ENCODE measurements at regions not wholly inside any gene's neighbourhood (a gene's known extent, or its start where the extent isn't known, plus 50 kb on each side); places are given as distances from the start of the nearest gene placed in this dataset.

DNA sequence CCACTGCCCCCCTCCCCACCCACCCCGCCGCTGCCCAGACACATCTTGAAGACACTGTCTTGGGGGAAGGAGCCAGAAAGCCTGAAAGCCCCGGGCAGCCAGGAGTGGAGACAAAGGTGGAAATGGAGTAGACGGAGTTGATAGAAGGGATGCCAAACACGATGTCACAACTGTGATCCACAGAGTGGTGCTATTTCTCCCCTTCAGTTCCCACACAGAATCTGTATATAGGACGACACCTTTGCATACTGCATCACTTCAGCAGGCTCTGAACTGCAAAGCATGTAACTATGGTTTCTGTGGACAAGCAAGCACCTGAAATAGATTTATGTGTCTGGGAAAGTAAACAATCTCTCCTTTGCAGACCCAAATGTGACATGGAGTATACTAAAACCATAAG, 56.4 kb upstream of the F13A1 start:
- DNase-seq (ENCODE audit: low read depth) = no peak

DNA sequence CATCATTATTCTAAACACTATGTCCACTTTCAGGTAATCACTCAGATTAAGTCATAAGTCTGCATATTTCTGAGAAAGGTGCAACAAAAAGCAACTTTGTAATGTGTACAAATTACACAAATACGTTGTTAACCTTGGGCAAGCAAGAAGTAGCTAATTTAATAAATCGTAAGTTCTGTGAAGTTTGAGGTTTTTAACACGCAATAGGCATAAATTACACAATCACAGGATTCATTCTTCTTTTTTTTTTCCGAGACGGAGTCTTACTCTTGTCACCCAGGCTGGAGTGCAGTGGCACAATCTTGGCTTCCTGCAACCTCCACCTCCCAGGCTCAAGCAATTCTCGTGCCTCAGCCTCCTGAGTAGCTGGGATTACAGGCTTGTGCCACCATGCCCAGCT, 57.2 kb upstream of the F13A1 start:
- no peak for DNase-seq (ENCODE audit: low read depth)

DNA sequence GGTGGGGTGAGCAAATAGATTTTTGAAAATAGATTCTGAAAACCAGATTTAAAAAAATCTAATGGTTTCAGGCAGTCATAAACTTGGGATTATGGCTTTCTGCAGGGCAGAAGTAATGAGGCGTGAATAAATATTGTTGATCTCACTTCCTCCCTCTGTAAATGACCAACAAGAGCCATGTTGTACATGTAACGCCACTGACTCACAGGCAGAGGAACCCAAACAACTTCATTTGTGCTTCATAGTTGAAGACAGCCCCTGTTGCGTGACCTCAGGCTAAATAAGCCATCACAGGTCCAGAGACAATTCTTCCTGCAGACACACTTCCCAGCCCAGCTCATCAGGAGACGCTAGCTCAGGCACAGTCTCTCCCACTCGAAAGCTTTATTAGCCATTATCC, 59.1 kb upstream of the F13A1 start:
- DNase-seq (ENCODE audit: low read depth) = no peak

DNA sequence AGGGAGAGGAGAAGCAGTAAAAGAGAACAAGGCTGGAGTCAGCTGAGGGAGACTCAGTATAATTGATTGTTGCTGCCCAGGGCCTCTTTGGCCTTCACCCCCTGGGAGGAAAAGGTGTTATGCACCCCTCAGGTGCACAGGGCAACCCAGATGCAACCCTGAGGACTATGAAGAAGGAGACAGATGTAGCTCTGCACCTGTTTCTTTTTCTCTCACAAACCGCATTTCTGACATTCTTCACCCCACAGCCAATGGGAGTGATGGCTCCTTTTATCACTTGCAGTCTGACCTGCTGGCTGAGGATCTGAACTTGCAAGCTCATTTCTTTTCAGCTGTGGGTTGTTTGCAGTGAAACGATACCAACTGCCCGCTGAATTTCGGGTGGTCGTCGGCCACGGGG, 64.1 kb upstream of the F13A1 start:
- DNase-seq (ENCODE audit: low read depth) = no peak

DNA sequence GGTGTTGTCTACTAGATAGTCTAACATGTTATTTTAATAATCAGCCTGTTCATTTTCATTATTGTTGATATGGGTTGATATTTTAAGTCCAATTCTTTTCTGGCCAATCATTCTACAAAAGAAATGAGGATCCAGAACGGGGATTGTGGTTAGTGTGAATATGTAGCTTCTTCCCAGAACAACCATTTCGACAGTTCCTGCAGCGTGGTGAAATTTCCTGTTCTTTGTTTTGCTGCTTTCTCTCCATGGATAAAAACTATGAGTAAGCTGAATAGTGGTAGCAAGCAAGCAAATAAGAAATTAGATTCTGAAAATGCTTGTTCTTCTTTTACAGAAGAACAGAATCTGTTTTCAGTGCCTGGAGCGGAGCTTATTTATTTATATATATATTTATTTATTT, 65.5 kb upstream of the F13A1 start:
- no peak for DNase-seq (ENCODE audit: low read depth)

DNA sequence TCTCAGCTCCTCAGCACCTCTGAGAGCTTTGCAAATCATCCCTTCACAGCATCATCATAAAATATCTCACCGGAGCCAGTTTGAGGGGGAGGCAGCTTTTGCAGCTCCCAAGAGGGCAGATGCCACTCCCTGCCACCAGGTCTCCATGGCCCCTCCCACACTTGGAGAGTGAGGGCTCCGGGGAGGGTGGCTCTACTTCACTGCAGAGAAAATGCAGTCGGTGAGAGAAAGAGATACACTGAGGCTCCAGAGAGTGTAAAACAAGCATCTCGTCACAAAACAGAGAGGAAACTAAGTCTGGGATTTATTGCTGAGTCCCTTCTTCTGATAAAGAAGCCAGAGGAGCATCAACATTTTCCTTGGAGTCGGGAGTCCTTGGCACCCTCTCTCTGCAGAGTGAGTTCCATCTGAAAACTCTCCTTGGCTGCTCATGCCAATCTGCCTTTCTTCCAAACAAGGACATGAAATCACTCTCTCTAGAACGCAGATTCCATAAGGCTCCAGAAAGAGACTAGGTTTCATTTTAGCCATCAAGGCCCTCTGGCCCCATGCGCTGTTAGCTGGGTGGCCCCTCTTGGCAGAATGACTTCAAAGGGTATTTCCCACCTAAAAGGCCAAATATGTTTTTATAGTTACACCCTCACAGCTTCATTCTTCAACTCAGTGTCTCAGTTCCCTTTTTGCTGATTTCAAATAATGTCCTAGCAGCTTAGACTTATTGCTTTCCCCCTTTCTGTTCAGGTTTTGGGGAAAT, 70.6 kb upstream of the F13A1 start:
- no peak for DNase-seq (ENCODE audit: low read depth)

DNA sequence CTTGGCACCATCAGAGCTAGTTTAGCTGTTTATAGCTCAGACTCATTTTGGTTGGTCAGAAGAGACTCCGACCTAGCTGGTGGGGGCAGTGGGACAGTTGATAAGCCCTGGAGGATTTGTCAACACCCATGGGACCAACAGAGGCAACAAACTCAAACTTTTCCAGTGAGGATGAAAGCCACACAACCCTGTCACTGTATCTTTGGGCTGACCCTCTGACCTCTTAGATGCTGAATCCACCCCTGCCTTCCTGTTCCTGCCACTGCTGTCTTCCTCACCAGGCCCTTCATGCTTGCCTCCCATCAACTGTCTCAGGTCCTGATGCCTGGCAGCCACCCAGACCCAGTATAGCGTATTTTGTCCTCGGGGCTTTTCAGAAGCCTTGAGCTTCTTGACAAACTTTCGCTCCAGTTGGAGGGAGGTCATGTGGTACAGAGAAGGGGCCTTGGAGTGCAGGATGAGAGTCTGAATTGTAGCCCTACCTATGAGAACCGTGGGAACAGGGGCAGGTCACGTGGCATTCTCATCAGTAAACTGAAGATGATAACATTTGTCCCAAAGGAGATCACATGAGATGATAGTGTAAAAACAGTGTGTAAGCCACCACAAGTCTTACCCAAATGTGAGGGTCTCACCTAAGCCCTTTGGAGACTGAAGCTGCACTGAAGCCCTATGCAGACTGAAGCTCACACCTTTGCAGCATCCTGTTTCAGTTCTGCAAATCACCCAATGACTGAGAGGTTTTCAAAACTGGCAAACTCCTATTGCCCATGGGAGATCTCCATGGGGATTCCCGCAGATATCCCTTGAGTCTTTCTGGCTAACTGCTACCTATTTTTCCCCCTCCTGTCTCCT, 72.0 kb upstream of the F13A1 start:
- DNase-seq (ENCODE audit: low read depth) = no peak

DNA sequence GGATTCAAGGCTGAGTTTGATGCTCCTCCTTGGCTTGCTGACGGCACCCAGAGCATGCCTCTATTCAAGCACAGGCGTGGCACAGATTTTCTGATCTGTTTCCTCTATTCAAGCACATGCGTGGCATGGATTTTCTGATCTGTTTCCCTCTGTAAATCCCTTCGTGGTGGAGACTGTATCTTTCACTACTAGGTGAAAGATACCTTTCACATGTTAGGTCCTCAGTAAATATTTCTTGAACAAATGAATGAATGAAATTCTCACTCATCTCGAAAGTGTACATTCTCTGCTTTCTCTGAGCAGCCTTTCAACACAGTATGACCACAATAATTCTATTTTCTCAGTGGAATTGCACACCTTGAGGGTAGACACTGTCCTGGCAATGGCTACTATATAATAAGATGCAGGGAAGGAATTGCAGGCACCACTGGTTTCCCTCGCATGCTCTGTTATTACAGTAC, 72.6 kb upstream of the F13A1 start:
- DNase-seq (ENCODE audit: low read depth) = no peak

DNA sequence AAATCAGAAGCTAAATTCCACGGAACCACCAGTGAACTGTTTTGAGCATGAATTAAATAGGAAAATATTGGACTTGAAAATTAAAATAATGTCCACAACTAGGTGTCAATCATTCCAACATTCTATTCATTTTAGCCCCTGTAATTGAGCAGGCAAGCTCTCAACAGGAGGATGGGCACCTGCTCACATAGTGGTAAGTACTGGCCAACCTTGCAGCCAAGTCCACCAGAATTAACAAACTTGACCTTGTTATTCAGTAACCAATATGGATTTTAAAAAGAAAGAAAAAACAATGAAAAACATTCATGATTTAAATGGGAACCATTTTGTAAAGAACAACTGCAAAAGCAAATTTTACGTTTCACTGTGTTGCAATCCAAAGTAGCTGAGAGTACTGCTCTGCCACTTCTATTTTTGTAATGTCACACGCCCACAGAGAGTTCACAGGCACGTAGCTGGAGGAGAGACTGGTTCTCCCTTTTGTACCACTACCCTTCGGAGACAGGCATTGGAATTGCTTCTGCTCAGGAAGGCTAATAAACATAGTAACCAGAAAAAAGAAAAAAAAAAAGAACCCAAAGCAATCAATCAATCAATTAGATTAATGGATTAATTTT, 75.2 kb upstream of the F13A1 start:
- no peak for DNase-seq (ENCODE audit: low read depth)

DNA sequence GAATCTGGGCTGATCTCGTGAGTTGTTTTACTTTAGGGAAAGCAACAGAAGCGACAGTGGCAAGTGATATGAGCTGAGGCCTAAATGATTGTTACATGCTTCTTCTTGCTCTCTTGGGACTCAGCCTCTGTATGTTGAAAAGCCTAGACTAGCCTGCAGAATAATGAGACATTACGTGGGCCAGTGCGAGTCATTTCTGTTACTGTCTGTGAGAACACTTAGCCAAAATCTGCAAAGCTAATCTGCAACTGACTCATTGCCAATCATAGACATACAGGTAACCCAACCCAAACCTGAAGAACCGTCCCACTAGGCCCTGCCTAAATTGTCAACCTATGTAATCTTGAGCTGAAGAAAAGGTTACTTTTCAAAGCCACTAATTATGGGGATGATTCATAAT, 77.4 kb upstream of the F13A1 start:
- no peak for DNase-seq (ENCODE audit: low read depth)

DNA sequence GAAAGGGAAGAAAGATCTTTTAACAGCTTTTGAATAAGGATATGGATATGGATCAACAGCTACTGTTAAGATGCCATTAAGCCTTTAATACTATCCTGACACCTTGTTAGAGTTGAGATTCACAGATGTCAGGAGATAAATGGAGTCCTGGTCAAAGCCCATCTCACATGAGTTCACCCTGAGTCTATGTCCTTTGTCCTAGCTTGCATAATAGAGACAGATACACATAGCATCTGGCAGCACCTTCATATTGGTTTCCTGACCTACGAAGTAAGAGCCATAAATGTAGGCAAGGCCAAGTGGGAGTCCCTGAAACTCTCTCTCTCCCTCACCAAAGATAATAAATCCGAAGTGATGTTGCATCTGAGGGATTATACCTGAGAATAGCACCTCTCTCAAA, 79.1 kb upstream of the F13A1 start:
- no peak for DNase-seq (ENCODE audit: low read depth)

DNA sequence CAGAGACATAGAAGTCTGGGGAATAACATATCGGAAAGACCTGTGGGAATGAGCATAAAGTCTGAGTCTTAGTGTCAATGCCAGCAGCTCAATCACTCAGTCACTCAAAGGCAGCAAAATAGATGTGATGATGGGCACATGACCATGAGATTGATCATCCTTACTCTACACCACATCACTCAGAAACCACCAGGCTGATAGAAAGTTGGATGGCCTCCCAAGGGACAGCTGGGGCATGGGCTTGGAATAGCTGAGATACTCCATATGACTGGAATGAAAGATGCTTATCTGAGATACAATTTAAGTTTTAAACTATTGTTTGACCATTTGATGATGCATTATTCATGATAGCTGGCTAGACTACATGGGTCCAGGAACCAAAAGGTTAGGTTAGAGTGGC, 80.9 kb upstream of the F13A1 start:
- DNase-seq (ENCODE audit: low read depth) = no peak

DNA sequence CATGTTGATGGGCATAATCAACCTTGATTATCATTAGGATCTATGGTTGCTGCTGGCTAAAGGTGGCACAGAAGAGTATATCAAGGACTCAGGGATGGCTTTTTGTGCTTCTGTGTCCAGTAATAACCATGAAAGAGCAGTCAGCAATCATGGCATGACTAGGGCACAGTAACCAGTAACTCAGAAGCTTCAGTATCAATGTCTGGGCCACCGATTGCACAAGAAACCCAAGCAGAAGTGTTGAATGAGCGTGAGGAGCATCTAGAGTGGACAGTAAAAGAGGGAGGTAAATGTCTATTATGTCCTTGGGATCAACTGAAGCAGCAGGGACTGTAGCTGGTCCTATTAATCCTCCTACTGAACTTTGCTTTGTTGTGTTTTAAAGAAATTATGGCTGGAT, 81.5 kb upstream of the F13A1 start:
- DNase-seq (ENCODE audit: low read depth) = no peak

DNA sequence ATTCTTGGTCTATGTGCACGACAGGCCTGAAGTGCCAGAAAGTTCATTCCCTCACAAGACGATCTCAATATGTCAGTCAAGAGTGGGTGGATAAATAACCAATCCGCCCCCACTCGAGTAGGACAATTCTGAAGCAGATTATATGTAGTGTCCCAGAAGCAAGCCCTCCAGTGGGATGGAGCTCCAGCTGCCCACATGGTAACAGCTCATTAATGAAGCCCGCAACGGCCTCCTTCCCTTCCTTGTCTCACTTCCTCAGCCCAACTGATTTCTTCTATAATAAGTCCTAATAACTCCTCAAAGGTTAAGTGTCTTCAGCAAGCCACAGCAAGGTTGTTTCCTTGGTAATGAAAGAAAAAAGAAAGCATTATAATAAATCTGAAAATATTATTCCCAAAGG, 82.1 kb upstream of the F13A1 start:
- no peak for DNase-seq (ENCODE audit: low read depth)

DNA sequence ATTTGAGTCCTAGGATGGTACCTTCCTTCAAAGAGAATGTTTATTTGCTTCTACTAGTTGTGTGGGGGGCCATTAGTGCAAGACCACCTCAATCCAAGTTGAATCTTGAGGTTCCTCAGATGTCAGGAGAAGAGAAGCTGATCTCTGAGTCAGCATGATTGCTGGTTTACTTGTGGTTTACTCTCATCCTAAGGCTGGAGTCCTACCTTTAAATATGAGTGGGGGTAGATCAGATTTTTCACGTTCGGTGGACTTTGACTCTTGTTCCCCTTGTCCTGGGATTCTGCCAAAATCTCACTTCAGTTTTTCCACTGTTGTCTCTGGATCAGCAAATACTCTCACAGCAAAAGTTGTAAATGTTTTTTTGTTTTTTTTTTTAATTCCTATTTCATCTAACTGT, 84.6 kb upstream of the F13A1 start:
- DNase-seq (ENCODE audit: low read depth) = no peak

DNA sequence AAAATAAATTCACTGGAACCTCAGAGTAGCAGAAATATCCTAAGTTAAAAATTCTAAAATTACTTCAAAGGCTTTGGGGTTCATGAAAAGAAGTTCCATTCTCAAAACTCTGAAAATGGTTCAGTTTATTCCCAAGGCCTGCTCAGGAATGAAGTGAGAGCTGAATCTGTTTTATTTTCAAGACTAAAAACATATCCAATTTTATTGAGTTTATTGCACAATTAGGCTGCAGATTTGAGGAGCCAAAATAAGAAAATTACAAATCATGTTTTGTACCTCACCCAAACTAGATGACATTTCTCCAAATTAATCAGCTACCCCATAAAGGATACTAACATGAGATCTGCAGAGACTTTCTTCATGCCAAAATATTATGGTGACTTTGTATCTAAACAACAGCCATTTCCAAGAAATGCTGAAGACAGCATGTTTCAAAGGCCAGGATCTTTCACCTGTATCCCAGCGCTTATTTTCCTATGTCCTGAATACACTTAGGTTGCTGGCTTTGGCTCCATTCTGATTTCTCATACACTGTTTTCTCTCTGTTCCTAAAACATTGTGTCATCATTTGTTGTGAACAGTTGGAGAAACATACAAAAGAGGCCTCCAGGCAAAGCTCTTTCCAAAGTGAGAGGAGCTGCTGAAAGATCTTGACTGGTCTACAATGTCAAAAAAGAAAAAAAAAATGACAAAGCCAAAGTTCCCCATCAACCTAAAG, 85.7 kb upstream of the F13A1 start:
- DNase-seq (ENCODE audit: low read depth) = no peak

DNA sequence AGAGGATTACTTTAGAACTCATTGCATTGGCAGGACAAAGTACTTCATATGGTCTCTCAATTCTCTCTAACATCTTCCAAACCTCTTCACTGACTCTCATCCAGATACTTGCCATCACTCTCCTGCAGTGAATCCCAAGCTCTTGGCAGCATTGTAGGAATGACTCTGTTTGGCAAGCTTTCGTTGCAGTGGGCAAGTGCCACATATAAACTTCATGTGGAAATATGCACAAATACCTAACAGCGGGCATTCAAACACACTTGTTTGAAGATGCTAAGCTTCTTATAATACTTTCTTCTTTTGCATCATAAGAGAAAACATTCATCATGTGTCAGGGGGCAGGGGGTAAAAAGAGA, 86.2 kb upstream of the F13A1 start:
- DNase-seq (ENCODE audit: low read depth) = no peak

DNA sequence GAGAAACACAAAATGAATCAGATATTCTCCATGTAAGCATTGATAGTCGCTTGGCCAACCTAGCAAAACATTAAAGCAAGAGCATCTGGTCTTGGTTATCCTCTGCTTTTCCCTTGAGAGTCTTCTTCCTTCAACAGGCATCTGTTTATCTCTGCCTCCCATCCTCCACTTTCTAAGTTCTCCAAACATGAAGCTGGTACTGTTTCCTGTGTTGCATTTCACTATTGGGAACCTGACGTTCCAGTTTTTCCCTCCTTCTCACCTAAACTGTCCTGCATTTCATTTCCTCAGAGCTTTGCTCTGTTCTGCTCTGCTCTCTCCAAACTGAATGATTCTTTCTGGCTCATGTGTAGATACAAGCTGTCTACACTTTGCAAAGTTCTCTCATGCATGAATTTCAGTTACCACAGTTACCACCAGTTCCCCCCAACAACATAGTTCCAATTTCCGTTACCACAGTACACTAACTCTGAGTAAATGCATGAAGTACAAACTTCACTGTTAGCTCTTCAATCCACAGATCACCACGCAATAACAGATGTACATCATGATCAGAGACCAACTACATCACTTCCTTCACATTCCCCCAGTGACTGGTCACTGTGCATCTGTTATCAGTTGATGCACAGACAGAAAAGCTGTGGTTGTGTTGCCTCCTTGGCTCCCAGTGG, 86.7 kb upstream of the F13A1 start:
- DNase-seq (ENCODE audit: low read depth) = no peak

DNA sequence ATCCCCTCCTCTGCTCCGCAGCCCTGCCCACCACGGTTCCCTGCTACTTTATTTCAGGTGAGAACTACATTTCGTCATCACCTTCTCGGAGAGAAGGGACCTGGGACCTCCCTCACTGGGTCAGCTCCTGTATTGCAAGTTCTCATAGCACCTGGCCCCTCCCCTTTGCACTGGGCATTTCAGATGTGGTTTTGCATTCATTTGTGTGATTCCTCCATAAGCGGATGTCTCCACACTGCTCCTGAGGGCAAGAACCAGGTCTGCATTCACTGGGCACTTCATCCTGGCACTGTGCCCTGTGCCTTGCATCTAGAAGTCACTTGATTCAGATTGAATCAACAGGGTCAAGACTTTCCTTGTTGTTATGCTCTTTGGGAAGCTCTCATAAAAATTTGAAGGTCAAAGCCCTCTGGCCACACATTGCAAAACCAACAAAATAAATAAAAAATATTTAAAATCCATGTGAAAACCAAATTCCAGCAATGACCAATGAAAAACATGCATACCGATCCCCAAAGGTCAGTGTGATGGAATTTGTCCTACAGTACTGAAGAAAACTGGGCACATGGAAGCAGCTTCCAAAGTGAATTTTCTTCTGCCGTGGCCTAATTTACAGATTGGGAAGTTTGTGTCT, 89.1 kb upstream of the F13A1 start:
- no peak for DNase-seq (ENCODE audit: low read depth)

DNA sequence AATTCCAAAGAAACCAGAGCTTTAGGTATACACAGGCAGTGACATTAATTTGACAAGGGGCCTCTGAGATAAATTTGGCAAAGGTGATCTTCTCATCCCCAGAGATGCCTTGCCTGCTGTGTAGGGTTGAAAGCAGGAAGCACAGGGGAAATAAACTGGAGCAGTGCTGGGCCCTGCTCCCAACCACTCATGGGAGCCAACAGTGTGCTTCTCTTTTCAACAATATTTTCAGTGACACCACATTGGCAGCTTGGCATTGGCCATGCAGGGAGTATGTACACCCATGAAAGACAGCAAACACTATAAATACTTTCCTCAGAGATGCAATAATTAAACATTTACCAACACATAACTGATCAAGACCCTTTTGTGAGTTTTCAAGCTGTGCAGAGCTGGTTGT, 90.7 kb upstream of the F13A1 start:
- no peak for DNase-seq (ENCODE audit: low read depth)

DNA sequence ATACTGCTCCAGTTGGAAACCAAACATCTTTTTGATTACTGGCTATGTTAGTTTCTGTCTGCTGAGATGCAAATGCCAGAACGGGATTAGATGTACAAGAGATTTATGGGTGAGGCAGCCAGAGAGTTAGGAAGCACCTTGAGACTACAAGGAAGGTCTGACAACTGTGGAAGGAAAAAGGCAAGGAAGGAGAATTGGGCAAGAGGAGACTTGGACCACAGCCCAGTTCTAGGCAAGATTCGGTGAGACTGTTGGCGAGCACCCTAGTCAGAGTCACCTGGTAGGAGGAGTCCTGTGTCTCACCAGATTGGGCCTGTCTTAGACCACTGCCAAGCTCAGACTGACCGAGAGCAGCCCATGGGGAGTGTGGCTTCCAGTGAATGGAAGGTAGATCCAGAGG, 91.8 kb upstream of the F13A1 start:
- no peak for DNase-seq (ENCODE audit: low read depth)

DNA sequence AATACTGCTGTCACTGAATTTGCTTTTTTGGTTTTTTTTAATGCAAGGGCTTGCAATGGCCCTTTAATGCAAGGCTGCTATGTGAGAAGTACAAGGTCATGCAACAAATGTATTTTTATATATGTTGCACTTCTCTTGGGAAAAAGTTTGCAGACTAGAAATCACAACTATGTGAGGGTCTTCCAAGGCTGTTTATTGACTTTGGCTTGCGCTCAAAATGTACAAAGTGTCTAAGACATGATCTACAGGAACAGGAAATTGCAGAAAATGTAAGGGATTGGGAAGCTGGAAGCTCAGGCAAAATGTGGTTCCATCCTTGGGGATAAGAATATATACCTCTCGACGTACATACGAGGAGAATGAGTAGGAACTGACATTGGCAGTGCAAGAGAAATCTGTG, 92.2 kb upstream of the F13A1 start:
- DNase-seq (ENCODE audit: low read depth) = no peak

All from iris pigment epithelial cell (primary cell).